GM12865 (cell line): ENCODE measurements at regions not wholly inside any gene's neighbourhood (a gene's known extent, or its start where the extent isn't known, plus 50 kb on each side); places are given as distances from the start of the nearest gene placed in this dataset.

Experiments used
- DNase-seq: peaks from one replicate; pipeline ENCODE4 v3.0.0; 2010; ENCODE audit warnings: low read depth
- H3K4me3 ChIP-seq: 2 replicates; pipeline ENCODE4 v1.5.1; 2011; ENCODE audit warnings: mild to moderate bottlenecking, low read depth, low read length, control low read depth
- TF ChIP-seq, protein P1 (sequence below): IDR thresholded peaks from 2 replicates; pipeline ENCODE4 v1.5.1; 2011; ENCODE audit warnings: low read length, control low read depth, low read depth, inconsistent platforms; ENCODE audit not compliant: insufficient read depth; ENCODE audit errors: missing control alignments

DNA sequence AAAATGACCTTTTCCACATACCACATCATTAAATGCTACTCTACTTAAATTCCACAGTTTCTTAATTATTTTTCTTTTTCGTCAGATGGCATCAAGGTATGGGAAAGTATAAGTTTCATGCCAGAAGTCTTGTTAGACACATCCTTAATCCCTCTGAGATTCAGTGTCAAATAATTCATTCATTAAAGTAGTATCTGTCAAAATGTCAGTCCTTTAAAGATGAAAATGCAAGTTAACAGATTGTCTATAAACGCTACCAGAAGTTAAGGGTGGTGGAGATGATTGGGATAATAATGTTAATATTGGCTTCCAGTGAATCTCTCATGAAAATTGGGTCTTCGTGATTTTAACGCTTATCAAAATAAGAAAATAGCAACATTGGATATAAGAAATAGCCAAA, 504.2 kb upstream of the LINC00305 start:
- no peak overlapping the region for H3K4me3 ChIP-seq
- DNase-seq = no peak
- TF ChIP-seq, protein P1, sequence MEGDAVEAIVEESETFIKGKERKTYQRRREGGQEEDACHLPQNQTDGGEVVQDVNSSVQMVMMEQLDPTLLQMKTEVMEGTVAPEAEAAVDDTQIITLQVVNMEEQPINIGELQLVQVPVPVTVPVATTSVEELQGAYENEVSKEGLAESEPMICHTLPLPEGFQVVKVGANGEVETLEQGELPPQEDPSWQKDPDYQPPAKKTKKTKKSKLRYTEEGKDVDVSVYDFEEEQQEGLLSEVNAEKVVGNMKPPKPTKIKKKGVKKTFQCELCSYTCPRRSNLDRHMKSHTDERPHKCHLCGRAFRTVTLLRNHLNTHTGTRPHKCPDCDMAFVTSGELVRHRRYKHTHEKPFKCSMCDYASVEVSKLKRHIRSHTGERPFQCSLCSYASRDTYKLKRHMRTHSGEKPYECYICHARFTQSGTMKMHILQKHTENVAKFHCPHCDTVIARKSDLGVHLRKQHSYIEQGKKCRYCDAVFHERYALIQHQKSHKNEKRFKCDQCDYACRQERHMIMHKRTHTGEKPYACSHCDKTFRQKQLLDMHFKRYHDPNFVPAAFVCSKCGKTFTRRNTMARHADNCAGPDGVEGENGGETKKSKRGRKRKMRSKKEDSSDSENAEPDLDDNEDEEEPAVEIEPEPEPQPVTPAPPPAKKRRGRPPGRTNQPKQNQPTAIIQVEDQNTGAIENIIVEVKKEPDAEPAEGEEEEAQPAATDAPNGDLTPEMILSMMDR = no peak

GRCh38 chr18:64650068-64650467, 501.2 kb upstream of the LINC00305 start:
- H3K4me3 ChIP-seq = no peak overlapping the region
- TF ChIP-seq, protein P1 = no peak
- DNase-seq = no peak

DNA sequence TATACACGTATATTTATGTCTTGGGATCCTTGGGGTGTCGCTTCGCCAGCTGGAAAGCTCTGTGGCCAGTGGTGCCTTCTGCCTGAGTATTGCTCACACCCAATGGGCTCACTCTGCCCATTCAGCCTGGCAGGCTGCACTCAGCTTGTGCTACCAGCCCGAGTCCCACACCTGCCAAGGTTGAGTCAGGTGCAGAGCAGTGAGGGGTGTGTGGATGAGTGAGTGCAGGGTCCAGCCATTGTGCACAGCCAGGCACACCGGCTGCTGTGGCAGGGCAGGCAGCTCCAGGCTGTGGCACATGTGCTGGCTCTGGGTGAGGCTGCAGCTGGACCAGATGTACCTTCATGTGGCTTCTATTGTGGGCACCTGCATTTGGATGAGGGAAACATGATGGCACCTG, 496.9 kb upstream of the LINC00305 start:
- H3K4me3 ChIP-seq = no peak overlapping the region
- TF ChIP-seq, protein P1 = no peak
- DNase-seq = no peak

DNA sequence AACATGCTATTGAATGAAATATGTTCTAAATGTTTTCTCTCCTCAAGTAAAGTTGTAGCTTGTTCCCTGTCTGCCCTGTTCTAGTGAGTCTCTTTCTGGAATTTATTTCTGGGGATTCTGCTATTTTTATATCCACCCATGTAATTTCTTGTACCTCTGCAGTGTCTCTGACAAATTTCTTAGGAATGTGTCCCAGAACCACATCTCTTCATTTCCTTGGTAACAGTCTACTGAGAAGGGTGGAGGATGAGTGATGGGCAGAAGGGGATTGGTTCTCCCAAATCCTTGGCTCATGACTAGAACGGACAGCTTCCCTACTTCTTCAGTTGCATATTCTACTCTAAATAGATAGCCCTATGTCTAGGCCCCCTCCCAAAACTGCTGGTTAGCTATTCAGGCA, 490.6 kb upstream of the LINC00305 start:
- TF ChIP-seq, protein P1 = no peak
- DNase-seq = no peak

GRCh38 chr18:64620971-64621560, 472.2 kb upstream of the LINC00305 start:
- TF ChIP-seq, protein P1 = no peak
- no peak overlapping the region for H3K4me3 ChIP-seq
- DNase-seq = no peak

More for the DNA sequence above, 490.6 kb upstream of the LINC00305 start:
- no peak overlapping the region for H3K4me3 ChIP-seq

DNA sequence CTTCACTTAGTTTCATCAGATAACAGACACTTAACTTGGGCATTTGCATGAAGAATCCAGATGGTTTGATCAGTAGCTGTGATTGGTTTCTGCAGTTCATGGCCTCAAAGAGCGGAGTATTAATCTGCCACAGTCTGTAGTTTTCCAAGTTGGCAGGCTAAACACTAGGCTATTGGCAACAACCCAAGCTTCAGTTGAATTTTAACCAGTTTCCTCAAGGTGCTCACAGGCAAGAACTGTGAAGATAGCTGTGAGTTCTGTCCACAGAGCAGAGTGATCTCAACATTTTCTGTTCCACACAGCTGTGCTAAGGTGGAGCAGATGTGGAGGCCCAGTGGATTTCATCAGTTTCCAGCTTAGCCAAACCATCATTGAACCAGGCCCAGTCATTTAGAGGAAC, 469.5 kb upstream of the LINC00305 start:
- H3K4me3 ChIP-seq = no peak overlapping the region
- TF ChIP-seq, protein P1 = no peak
- no peak for DNase-seq

- no peak overlapping the region for H3K4me3 ChIP-seq
- no peak for DNase-seq
- TF ChIP-seq, protein P1 = no peak
These were observed 466.1 kb upstream of the LINC00305 start for GRCh38 chr18:64615021-64615420.
